Colonic mucosa (tissue), 4 donors: ENCODE measurements at regions not wholly inside any gene's neighbourhood (a gene's known extent, or its start where the extent isn't known, plus 50 kb on each side); places are given as distances from the start of the nearest gene placed in this dataset.

Experiments
- DNase-seq: peaks from one replicate; pipeline ENCODE4 v3.0.0-alpha.2; 2020
- H3K27ac ChIP-seq: fragments of 200-600 bp; one replicate; pipeline ENCODE4 v1.8.0; 2021
- H3K27me3 ChIP-seq: fragments of 200-600 bp; one replicate; pipeline ENCODE4 v1.8.0; 2021
- H3K36me3 ChIP-seq: fragments of 200-600 bp; one replicate; pipeline ENCODE4 v1.8.0; 2021
- H3K4me1 ChIP-seq: fragments of 200-600 bp; one replicate; pipeline ENCODE4 v1.8.0; 2021; ENCODE audit warnings: mild to moderate bottlenecking
- H3K4me3 ChIP-seq: fragments of 200-600 bp; one replicate; pipeline ENCODE4 v1.8.0; 2021
- H3K9ac ChIP-seq, 2 donors: one replicate each; pipeline ENCODE4 v1.7.0; 2013; ENCODE audit warnings: control low read depth in 2 of 2, low read depth in 2 of 2, low read length in 2 of 2
- H3K9me3 ChIP-seq: fragments of 200-600 bp; one replicate; pipeline ENCODE4 v1.8.0; 2021
- intact Hi-C: fragments of 100-400 bp; cut with DNase I; formaldehyde crosslinking; loops from one replicate; pipeline ENCODE4 v1.14.1; 2022
- TF ChIP-seq, protein P1 (sequence below): fragments of 200-600 bp; IDR thresholded peaks from one replicate; pipeline ENCODE4 v1.8.0; 2022; ENCODE audit warnings: antibody characterized with exemption, mild to moderate bottlenecking
- donor health status: healthy.
- donor health status: DM: no; HTN: no; CAD: no.
- donor health status: DM: no; HTN: no; CAD: no.

DNA sequence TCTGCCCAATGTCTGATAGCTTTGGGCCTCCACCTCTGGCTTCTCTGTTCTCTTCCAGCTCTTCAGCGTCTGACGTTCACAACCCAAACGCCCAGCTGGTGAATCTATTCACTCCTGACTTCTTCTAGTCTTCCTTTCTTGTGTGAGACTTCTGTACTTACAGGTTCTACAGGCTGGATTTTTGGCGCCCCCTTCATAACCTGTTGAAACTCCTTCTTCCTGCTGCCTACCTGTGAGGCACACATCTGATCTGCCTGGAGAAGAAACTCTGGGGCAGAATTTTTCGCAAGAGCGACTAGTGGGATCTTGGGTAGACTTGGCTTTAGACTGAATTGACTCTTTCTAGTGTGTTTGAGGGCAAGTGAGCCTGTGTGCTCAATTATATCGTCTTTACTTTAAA is 249.3 kb downstream of the REEP3 start:
- intact Hi-C loops = no loop called here

DNA sequence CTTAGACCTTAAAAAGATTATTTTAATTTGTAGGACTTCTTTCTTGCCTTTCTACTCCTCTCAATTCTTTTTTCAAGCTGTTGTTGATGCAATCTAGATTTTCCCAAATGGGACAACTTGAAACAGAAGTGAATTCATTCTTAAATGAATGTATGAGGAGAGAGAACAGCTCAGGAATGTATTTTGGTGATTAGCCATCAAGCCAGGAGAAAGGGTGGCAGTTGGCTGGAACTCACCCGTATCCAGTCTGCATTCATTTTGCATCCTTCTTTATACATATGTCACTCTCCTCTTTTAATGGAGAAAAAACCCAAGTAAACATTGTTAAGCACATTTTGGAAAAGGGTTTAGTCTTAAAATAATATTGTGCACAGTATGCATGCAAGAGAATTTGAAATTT is 251.3 kb downstream of the REEP3 start:
- intact Hi-C loops = no loop called here
- no peak for DNase-seq
- TF ChIP-seq, protein P1, sequence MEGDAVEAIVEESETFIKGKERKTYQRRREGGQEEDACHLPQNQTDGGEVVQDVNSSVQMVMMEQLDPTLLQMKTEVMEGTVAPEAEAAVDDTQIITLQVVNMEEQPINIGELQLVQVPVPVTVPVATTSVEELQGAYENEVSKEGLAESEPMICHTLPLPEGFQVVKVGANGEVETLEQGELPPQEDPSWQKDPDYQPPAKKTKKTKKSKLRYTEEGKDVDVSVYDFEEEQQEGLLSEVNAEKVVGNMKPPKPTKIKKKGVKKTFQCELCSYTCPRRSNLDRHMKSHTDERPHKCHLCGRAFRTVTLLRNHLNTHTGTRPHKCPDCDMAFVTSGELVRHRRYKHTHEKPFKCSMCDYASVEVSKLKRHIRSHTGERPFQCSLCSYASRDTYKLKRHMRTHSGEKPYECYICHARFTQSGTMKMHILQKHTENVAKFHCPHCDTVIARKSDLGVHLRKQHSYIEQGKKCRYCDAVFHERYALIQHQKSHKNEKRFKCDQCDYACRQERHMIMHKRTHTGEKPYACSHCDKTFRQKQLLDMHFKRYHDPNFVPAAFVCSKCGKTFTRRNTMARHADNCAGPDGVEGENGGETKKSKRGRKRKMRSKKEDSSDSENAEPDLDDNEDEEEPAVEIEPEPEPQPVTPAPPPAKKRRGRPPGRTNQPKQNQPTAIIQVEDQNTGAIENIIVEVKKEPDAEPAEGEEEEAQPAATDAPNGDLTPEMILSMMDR = no peak
- Histone ChIP-seq H3K27me3 (no peaks in the 10 kb centered on the region), H3K36me3 (no peaks in the 10 kb centered on the region), H3K4me1 (no peaks in the 10 kb centered on the region), H3K4me3 (no peak overlapping the region), H3K9ac (no peak overlapping the region), H3K9me3 (no peaks in the 10 kb centered on the region), H3K27ac (no peak overlapping the region)

More for the DNA sequence above, 249.3 kb downstream of the REEP3 start:
- TF ChIP-seq, protein P1 = no peak
- H3K4me1 ChIP-seq = no peaks in the 10 kb centered on the region
- H3K9ac ChIP-seq = no peak overlapping the region
- no peak overlapping the region for H3K27ac ChIP-seq
- no peaks in the 10 kb centered on the region for H3K36me3 ChIP-seq
- H3K27me3 ChIP-seq = no peaks in the 10 kb centered on the region
- no peaks in the 10 kb centered on the region for H3K9me3 ChIP-seq
- no peak for DNase-seq
- H3K4me3 ChIP-seq = no peak overlapping the region

DNA sequence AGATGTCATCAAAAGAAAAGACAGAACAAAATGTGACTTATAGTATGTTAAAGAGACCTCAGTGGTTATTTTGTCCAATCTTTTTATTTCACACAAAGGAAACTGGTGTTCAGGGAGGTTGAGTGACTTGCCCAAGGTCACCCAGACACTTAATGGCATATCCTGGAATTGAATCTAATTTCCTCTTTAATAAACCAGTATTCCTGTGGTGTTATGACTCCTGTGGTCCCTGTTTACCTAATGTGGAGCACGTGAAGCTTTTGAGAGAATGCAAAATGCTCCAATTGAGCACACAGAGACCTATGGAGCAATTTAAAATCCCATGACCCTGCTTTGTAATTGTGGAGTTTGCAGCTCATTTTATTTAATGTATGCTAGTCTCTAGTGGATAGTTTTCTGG is 251.9 kb downstream of the REEP3 start:
- DNase-seq = no peak
- no peaks in the 10 kb centered on the region for H3K4me1 ChIP-seq
- intact Hi-C loops = no loop called here
- H3K4me3 ChIP-seq = no peak overlapping the region
- H3K36me3 ChIP-seq = no peaks in the 10 kb centered on the region
- TF ChIP-seq, protein P1 = no peak
- H3K27ac ChIP-seq = no peak overlapping the region
- H3K9me3 ChIP-seq = no peaks in the 10 kb centered on the region
- H3K27me3 ChIP-seq = no peaks in the 10 kb centered on the region
- H3K9ac ChIP-seq = no peak overlapping the region

DNA sequence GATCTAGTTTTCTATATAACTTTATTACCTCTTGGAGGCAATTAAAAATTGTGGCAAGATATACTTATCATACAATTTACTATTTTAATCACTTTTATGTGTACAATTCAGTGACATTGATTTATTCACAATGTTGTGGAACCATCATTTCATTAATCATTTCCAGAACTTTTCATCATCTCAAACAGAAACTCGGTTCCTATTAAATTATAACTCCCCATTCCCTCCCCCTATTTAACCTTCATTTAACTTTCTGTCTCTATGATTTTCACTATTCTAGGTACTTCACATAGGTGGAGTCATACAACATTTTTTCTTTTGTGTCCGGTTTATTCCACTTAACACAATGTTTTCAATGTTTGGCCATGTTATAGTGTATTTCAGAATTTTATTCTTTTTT is 252.8 kb downstream of the REEP3 start:
- Histone ChIP-seq H3K27ac (no peak overlapping the region), H3K27me3 (no peaks in the 10 kb centered on the region), H3K4me1 (no peaks in the 10 kb centered on the region), H3K9me3 (no peaks in the 10 kb centered on the region), H3K9ac (no peak overlapping the region), H3K4me3 (no peak overlapping the region), H3K36me3 (no peaks in the 10 kb centered on the region)
- intact Hi-C loops = no loop called here
- DNase-seq = no peak
- TF ChIP-seq, protein P1 = no peak

DNA sequence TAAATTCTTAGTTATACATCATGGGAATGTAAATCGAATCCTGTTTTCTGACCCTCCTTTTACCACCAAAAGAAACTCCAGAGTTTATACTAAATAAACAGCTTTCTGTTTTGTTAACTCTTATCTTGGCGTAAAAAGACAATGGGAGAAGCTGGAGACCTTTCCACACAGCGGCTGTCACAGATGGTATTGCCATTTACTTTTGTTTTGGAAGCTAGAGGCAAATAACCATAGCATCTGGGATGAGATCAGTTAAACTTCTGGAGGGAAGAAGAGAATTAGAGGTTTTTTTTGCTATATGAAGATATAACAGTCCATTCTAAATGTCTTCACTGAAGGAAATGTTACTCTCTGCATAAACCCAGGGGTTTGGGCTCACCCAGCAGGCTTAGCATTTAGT is 258.9 kb downstream of the REEP3 start:
- DNase-seq = no peak
- H3K9ac ChIP-seq = no peak overlapping the region
- intact Hi-C loops = no loop called here
- no peaks in the 10 kb centered on the region for H3K36me3 ChIP-seq
- H3K9me3 ChIP-seq = no peaks in the 10 kb centered on the region
- TF ChIP-seq, protein P1 = no peak
- no peaks in the 10 kb centered on the region for H3K4me1 ChIP-seq
- H3K4me3 ChIP-seq = no peak overlapping the region
- H3K27me3 ChIP-seq = no peaks in the 10 kb centered on the region
- H3K27ac ChIP-seq = no peak overlapping the region

DNA sequence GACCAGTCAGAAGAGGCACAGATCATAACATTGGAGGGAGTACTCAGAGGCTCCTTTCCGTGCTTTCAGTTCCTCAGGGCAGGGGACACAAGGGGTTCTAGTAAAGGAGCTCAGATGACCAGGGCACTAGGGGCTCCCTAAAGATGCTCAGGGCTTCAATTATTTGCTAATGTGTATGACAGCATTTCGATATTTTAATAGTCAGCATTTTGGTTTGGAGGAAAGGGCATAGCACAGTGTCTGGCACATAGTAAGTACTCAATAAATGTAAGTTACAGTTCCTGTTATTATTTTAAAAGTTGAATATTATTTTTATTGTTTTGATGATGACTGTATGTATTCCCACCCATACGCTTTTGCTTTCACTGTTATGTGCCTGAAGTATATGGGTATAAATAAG is 260.0 kb downstream of the REEP3 start:
- TF ChIP-seq, protein P1 = no peak
- Histone ChIP-seq H3K27ac (no peak overlapping the region), H3K4me3 (no peak overlapping the region), H3K9ac (no peak overlapping the region), H3K9me3 (no peaks in the 10 kb centered on the region), H3K27me3 (no peaks in the 10 kb centered on the region), H3K36me3 (no peaks in the 10 kb centered on the region), H3K4me1 (no peaks in the 10 kb centered on the region)
- intact Hi-C loops = no loop called here
- no peak for DNase-seq
